Duodenal mucosa (tissue), 2 donors: ENCODE measurements at regions not wholly inside any gene's neighbourhood (a gene's known extent, or its start where the extent isn't known, plus 50 kb on each side); places are given as distances from the start of the nearest gene placed in this dataset.

ENCODE experiments used
- H3K27ac ChIP-seq: one replicate; pipeline ENCODE4 v1.7.0; 2013; ENCODE audit warnings: low read depth, low read length
- H3K27me3 ChIP-seq, 2 donors: one replicate each; pipeline ENCODE4 v1.7.0; 2013; ENCODE audit warnings: low read length in 2 of 2, control low read depth in 1 of 2; ENCODE audit not compliant: insufficient read depth in 2 of 2, control insufficient read depth in 1 of 2
- H3K36me3 ChIP-seq, 2 donors: one replicate each; pipeline ENCODE4 v1.7.0; 2013; ENCODE audit warnings: low read length in 2 of 2, control low read depth in 1 of 2; ENCODE audit not compliant: insufficient read depth in 2 of 2, control insufficient read depth in 1 of 2
- H3K4me1 ChIP-seq, 2 donors: one replicate each; pipeline ENCODE4 v1.7.0; 2013; ENCODE audit warnings: low read length in 2 of 2, control low read depth in 1 of 2; ENCODE audit not compliant: insufficient read depth in 2 of 2, control insufficient read depth in 1 of 2
- H3K4me3 ChIP-seq, 2 donors: one replicate each; pipeline ENCODE4 v1.7.0; 2013; ENCODE audit warnings: low read length in 2 of 2, low read depth in 1 of 2
- H3K9ac ChIP-seq, 2 donors: one replicate each; pipeline ENCODE4 v1.7.0; 2013; ENCODE audit warnings: low read length in 2 of 2, low read depth in 1 of 2
- H3K9me3 ChIP-seq, 2 donors: one replicate each; pipeline ENCODE4 v1.7.0; 2013; ENCODE audit warnings: low read length in 2 of 2, control low read depth in 1 of 2; ENCODE audit not compliant: control insufficient read depth in 1 of 2

GRCh38 chr5:2254406-2254805, 371.7 kb upstream of the IRX4 start:
- Histone ChIP-seq H3K4me3 (no peak overlapping the region), H3K9me3 (no peaks in the 10 kb centered on the region), H3K27ac (no peak overlapping the region), H3K36me3 (no peaks in the 10 kb centered on the region), H3K9ac (no peak overlapping the region), H3K27me3 (no peaks in the 10 kb centered on the region), H3K4me1 (no peaks in the 10 kb centered on the region)

GRCh38 chr5:2253040-2253975, 370.6 kb upstream of the IRX4 start:
- Histone ChIP-seq H3K27ac (no peak overlapping the region), H3K9me3 (no peaks in the 10 kb centered on the region), H3K4me3 (no peak overlapping the region), H3K4me1 (no peaks in the 10 kb centered on the region), H3K27me3 (no peaks in the 10 kb centered on the region), H3K36me3 (no peaks in the 10 kb centered on the region), H3K9ac (no peak overlapping the region)

- no peaks in the 10 kb centered on the region for H3K4me1 ChIP-seq
- no peaks in the 10 kb centered on the region for H3K36me3 ChIP-seq
- H3K27me3 ChIP-seq, result no peaks in the 10 kb centered on the region
- no peak overlapping the region for H3K4me3 ChIP-seq
- no peak overlapping the region for H3K9ac ChIP-seq
- H3K27ac ChIP-seq, result no peak overlapping the region
- H3K9me3 ChIP-seq, result no peaks in the 10 kb centered on the region
These were observed 369.0 kb upstream of the IRX4 start for GRCh38 chr5:2251751-2252150.

- Histone ChIP-seq H3K27ac (no peak overlapping the region), H3K9ac (no peak overlapping the region), H3K4me3 (no peak overlapping the region)
These were observed 368.6 kb upstream of the IRX4 start for GRCh38 chr5:2251298-2251697.

GRCh38 chr5:2250365-2250950, 367.7 kb upstream of the IRX4 start:
- Histone ChIP-seq H3K27me3 (no peaks in the 10 kb centered on the region), H3K4me3 (no peak overlapping the region), H3K4me1 (no peaks in the 10 kb centered on the region), H3K9ac (no peak overlapping the region), H3K36me3 (no peaks in the 10 kb centered on the region), H3K9me3 (no peaks in the 10 kb centered on the region), H3K27ac (no peak overlapping the region)

More at GRCh38 chr5:2251298-2251697, 368.6 kb upstream of the IRX4 start:
- H3K36me3 ChIP-seq, result no peaks in the 10 kb centered on the region
- H3K9me3 ChIP-seq, result no peaks in the 10 kb centered on the region
- H3K4me1 ChIP-seq, result no peaks in the 10 kb centered on the region
- H3K27me3 ChIP-seq, result no peaks in the 10 kb centered on the region

GRCh38 chr5:2249442-2249841, 366.7 kb upstream of the IRX4 start:
- H3K4me3 ChIP-seq, result no peak overlapping the region
- no peaks in the 10 kb centered on the region for H3K27me3 ChIP-seq
- no peak overlapping the region for H3K27ac ChIP-seq
- H3K36me3 ChIP-seq, result no peaks in the 10 kb centered on the region
- H3K9me3 ChIP-seq, result no peaks in the 10 kb centered on the region
- H3K4me1 ChIP-seq, result no peaks in the 10 kb centered on the region
- no peak overlapping the region for H3K9ac ChIP-seq

- Histone ChIP-seq H3K36me3 (no peaks in the 10 kb centered on the region), H3K4me3 (no peak overlapping the region), H3K27ac (no peak overlapping the region), H3K9ac (no peak overlapping the region), H3K4me1 (no peaks in the 10 kb centered on the region), H3K9me3 (no peaks in the 10 kb centered on the region), H3K27me3 (no peaks in the 10 kb centered on the region)
These were observed 366.3 kb upstream of the IRX4 start for GRCh38 chr5:2249026-2249425.

- H3K27me3 ChIP-seq, result no peaks in the 10 kb centered on the region
- H3K27ac ChIP-seq, result no peak overlapping the region
- H3K9me3 ChIP-seq, result no peaks in the 10 kb centered on the region
- H3K36me3 ChIP-seq, result no peaks in the 10 kb centered on the region
- no peak overlapping the region for H3K4me3 ChIP-seq
- H3K9ac ChIP-seq, result no peak overlapping the region
- no peaks in the 10 kb centered on the region for H3K4me1 ChIP-seq
These were observed 359.8 kb upstream of the IRX4 start for GRCh38 chr5:2242539-2242938.

GRCh38 chr5:2241842-2242241, 359.1 kb upstream of the IRX4 start:
- H3K4me1 ChIP-seq, result no peaks in the 10 kb centered on the region
- H3K4me3 ChIP-seq, result no peak overlapping the region
- no peaks in the 10 kb centered on the region for H3K36me3 ChIP-seq
- H3K9ac ChIP-seq, result no peak overlapping the region
- H3K27ac ChIP-seq, result no peak overlapping the region
- no peaks in the 10 kb centered on the region for H3K9me3 ChIP-seq
- H3K27me3 ChIP-seq, result no peaks in the 10 kb centered on the region

GRCh38 chr5:2240118-2240904, 357.6 kb upstream of the IRX4 start:
- no peak overlapping the region for H3K27ac ChIP-seq
- H3K4me1 ChIP-seq, result no peaks in the 10 kb centered on the region
- H3K9me3 ChIP-seq, result no peaks in the 10 kb centered on the region
- no peaks in the 10 kb centered on the region for H3K27me3 ChIP-seq
- no peak overlapping the region for H3K4me3 ChIP-seq
- H3K36me3 ChIP-seq, result no peaks in the 10 kb centered on the region
- no peak overlapping the region for H3K9ac ChIP-seq
